IMR-90 (cell line): ENCODE measurements at regions not wholly inside any gene's neighbourhood (a gene's known extent, or its start where the extent isn't known, plus 50 kb on each side); places are given as distances from the start of the nearest gene placed in this dataset.

Experiments used
- ATAC-seq: fragments of 200-7000 bp; cut with Tn5 transposase; 2 replicates; pipeline ENCODE4 v1.9.1; 2020; ENCODE audit warnings: low read depth, mild to moderate bottlenecking, moderate library complexity
- BruUV-seq: library from RNA; stranded (reverse); fragments of 400-500 nt; replicated peaks from 2 replicates; lab custom pipeline; 2021; lab: Mats Ljungman, UMichigan
- CTCF ChIA-PET: fragments of 300-600 bp; formaldehyde crosslinking; extraction: SDS; loops from one replicate; lab custom pipeline; 2021; ENCODE audit warnings: antibody characterized with exemption; lab: Yijun Ruan, JAX
- POLR2A ChIA-PET: fragments of 300-600 bp; sonication (Branson Sonifier 250); formaldehyde crosslinking; loops from one replicate; lab custom pipeline; 2022; ENCODE audit warnings: antibody characterized with exemption; ENCODE audit not compliant: unreplicated experiment; lab: Charles Lee
- DNase-seq: peaks from one replicate; pipeline ENCODE4 v3.0.0; 2013
- H2AFZ ChIP-seq: replicated peaks from 2 replicates; pipeline ENCODE3; 2013; ENCODE audit warnings: low read length, mild to moderate bottlenecking; ENCODE audit not compliant: poor library complexity
- H2AK5ac ChIP-seq: 2 replicates; pipeline ENCODE4 v1.6.1; 2013; ENCODE audit warnings: low read depth, low read length, inconsistent platforms
- H2AK9ac ChIP-seq: replicated peaks from 2 replicates; pipeline ENCODE3; 2013; ENCODE audit warnings: mild to moderate bottlenecking, low read depth, low read length, moderate library complexity; ENCODE audit not compliant: poor library complexity
- H2BK120ac ChIP-seq: 2 replicates; pipeline ENCODE4 v1.6.1; 2013; ENCODE audit warnings: low read depth, low read length, inconsistent platforms
- H2BK15ac ChIP-seq: 3 replicates; pipeline ENCODE4 v1.6.1; 2013; ENCODE audit warnings: low read depth, low read length, inconsistent platforms
- H2BK20ac ChIP-seq: 2 replicates; pipeline ENCODE4 v1.6.1; 2013; ENCODE audit warnings: low read depth, mild to moderate bottlenecking, inconsistent platforms, low read length, moderate library complexity
- H2BK5ac ChIP-seq: 2 replicates; pipeline ENCODE4 v1.6.1; 2013; ENCODE audit warnings: mild to moderate bottlenecking, low read depth, low read length, inconsistent platforms; ENCODE audit not compliant: poor library complexity, severe bottlenecking
- H3K14ac ChIP-seq: replicated peaks from 2 replicates; pipeline ENCODE4 v1.6.1; 2013; ENCODE audit warnings: low read depth, low read length, inconsistent platforms
- H3K18ac ChIP-seq: 2 replicates; pipeline ENCODE4 v1.6.1; 2013; ENCODE audit warnings: low read depth, low read length, control low read depth
- H3K23ac ChIP-seq: 2 replicates; pipeline ENCODE4 v1.6.1; 2013; ENCODE audit warnings: low read depth, low read length, inconsistent platforms
- H3K27ac ChIP-seq: 2 replicates; pipeline ENCODE4 v1.5.1; 2013; ENCODE audit warnings: mild to moderate bottlenecking, control low read depth, low read length; ENCODE audit not compliant: insufficient read depth
- H3K27me3 ChIP-seq: 2 replicates; pipeline ENCODE4 v1.6.1; 2013; ENCODE audit warnings: low read length; ENCODE audit not compliant: control insufficient read depth, insufficient read depth
- H3K36me3 ChIP-seq: 2 replicates; pipeline ENCODE4 v1.6.1; 2013; ENCODE audit warnings: low read length, mixed read lengths; ENCODE audit not compliant: control insufficient read depth, insufficient read depth
- H3K4ac ChIP-seq: 2 replicates; pipeline ENCODE4 v1.6.1; 2013; ENCODE audit warnings: low read depth, low read length, inconsistent platforms
- H3K4me1 ChIP-seq: 2 replicates; pipeline ENCODE4 v1.6.1; 2013; ENCODE audit warnings: low read length, mixed read lengths; ENCODE audit not compliant: control insufficient read depth, insufficient read depth
- H3K4me2 ChIP-seq: 2 replicates; pipeline ENCODE4 v1.6.1; 2013; ENCODE audit warnings: low read depth, mild to moderate bottlenecking, control low read depth, low read length, moderate library complexity
- H3K4me3 ChIP-seq: 2 replicates; pipeline ENCODE4 v1.5.1; 2013; ENCODE audit warnings: low read depth, mild to moderate bottlenecking, control low read depth, low read length, moderate library complexity; ENCODE audit not compliant: insufficient read depth
- H3K56ac ChIP-seq: 2 replicates; pipeline ENCODE4 v1.6.1; 2013; ENCODE audit warnings: low read length, inconsistent platforms; ENCODE audit not compliant: insufficient read depth; ENCODE audit errors: extremely low read depth
- H3K79me1 ChIP-seq, 2 experiments: 2 replicates each; pipeline ENCODE4 v1.6.1; 2013; ENCODE audit warnings: low read length in 2 of 2, inconsistent platforms in 1 of 2, low read depth in 1 of 2
- H3K9ac ChIP-seq: 2 replicates; pipeline ENCODE4 v1.6.1; 2013; ENCODE audit warnings: low read depth, low read length, control low read depth
- H3K9me1 ChIP-seq: 2 replicates; pipeline ENCODE4 v1.6.1; 2013; ENCODE audit warnings: low read length, inconsistent platforms; ENCODE audit not compliant: insufficient read depth
- H3K9me3 ChIP-seq: 2 replicates; pipeline ENCODE4 v1.6.1; 2013; ENCODE audit warnings: low read length; ENCODE audit not compliant: control insufficient read depth, insufficient read depth
- H4K20me1 ChIP-seq: 2 replicates; pipeline ENCODE4 v1.6.1; 2013; ENCODE audit warnings: low read length, inconsistent platforms; ENCODE audit not compliant: insufficient read depth
- H4K5ac ChIP-seq: 2 replicates; pipeline ENCODE4 v1.6.1; 2013; ENCODE audit warnings: mild to moderate bottlenecking, low read depth, low read length, control low read depth
- H4K8ac ChIP-seq, 2 experiments: 2 replicates each; pipeline ENCODE4 v1.6.1; 2013; ENCODE audit warnings: low read depth in 2 of 2, low read length in 2 of 2, control low read depth in 1 of 2, inconsistent platforms in 1 of 2
- H4K91ac ChIP-seq: 2 replicates; pipeline ENCODE4 v1.6.1; 2013; ENCODE audit warnings: low read depth, low read length, inconsistent platforms; ENCODE audit not compliant: insufficient read depth
- BHLHE40 ChIP-seq: fragments of 150-350 bp; IDR thresholded peaks from 2 replicates; pipeline ENCODE4 v1.6.1; 2016; ENCODE audit warnings: mild to moderate bottlenecking, low read depth, low read length
- MAFK ChIP-seq: IDR thresholded peaks from 2 replicates; pipeline ENCODE4 v1.6.1; 2012; ENCODE audit warnings: low read depth, low read length, improper control_type of control experiment
- MXI1 ChIP-seq: IDR thresholded peaks from 2 replicates; pipeline ENCODE4 v1.6.1; 2012; ENCODE audit warnings: low read depth, mild to moderate bottlenecking, low read length, moderate library complexity, borderline replicate concordance
- RCOR1 ChIP-seq: IDR thresholded peaks from 2 replicates; pipeline ENCODE4 v1.6.1; 2012; ENCODE audit warnings: mild to moderate bottlenecking, low read length, improper control_type of control experiment; ENCODE audit not compliant: insufficient replicate concordance
- WGBS, 2 experiments: methylation state at CpG; one replicate each; pipeline versions ENCODE4 v1.1.5 to v1.1.7; 2013; ENCODE audit warnings: missing lambda C conversion rate in 2 of 2; ENCODE audit not compliant: insufficient read length in 1 of 2; ENCODE audit errors: extremely low coverage in 2 of 2; 5-methylcytosine and 5-hydroxymethylcytosine counted together
- dilution Hi-C: fragments of 300-500 bp; cut with HindIII; formaldehyde crosslinking; loops from one replicate; pipeline ENCODE4 v1.14.3; 2018; ENCODE audit warnings: low sequenced_read_pairs; ENCODE audit not compliant: unreplicated experiment
- in situ Hi-C: fragments of 300-500 bp; cut with MboI; formaldehyde crosslinking; loops from 3 replicates; pipeline ENCODE4 v1.14.3; 2019; ENCODE audit warnings: low sequenced_read_pairs, inconsistent platforms, mixed read lengths
- intact Hi-C: fragments of 100-400 bp; cut with micrococcal nuclease; formaldehyde crosslinking; loops from 2 replicates; pipeline ENCODE4 v1.10.0; 2022

DNA sequence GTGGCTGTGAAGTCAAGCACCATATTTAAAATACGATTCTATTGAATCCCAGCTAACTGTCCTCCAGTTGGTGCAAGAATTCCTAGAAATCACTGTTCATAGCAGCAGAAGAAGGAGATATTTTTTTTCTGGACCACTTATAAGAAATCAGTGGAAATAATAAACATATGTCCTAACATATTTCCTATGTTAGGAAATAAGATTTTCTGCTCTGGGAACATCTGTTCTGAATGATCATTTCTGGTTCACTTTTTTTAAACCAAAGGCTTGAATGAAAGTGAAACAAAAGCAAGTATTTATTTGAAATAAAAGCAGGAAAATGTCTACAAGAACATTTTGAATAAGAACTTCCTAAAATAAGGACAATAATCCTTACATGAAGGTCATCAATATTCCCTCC is 138.9 kb upstream of the RALGAPA2 start:
- DNase-seq (no peak), ATAC-seq (no peak)
- Histone ChIP-seq H3K27ac (no peak overlapping the region), H3K56ac (no peak overlapping the region), H3K9me3 (no peaks in the 10 kb centered on the region), H3K27me3 (no peaks in the 10 kb centered on the region), H4K5ac (no peak overlapping the region), H2AK5ac (no peak overlapping the region), H3K4me2 (no peak overlapping the region), H3K14ac (no peak overlapping the region), H3K9me1 (no peaks in the 10 kb centered on the region), H3K4ac (no peak overlapping the region), H3K4me1 (no peaks in the 10 kb centered on the region), H3K9ac (no peak overlapping the region), H2BK120ac (no peak overlapping the region), H2AFZ (no peak overlapping the region), H3K23ac (no peak overlapping the region), H2BK20ac (no peak overlapping the region), H2BK15ac (no peak overlapping the region), H2BK5ac (no peak overlapping the region), H3K18ac (no peak overlapping the region), H2AK9ac (no peak overlapping the region), H4K20me1 (no peaks in the 10 kb centered on the region), H3K79me1 (no peaks in the 10 kb centered on the region), H3K36me3 (no peaks in the 10 kb centered on the region), H4K8ac (no peak overlapping the region), H3K4me3 (no peak overlapping the region), H4K91ac (no peak overlapping the region)
- ChIA-PET CTCF (no interaction called here), POLR2A (no interaction called here)
- BruUV-seq: no TSS peak
- intact Hi-C loops: no loop called here
- TF ChIP-seq RCOR1 (no peak), MAFK (no peak), BHLHE40 (no peak), MXI1 (no peak)
- no CpG with 5 or more reads among the region's 1 CpG for WGBS, 2 experiments
- dilution Hi-C loops: no loop called here
- in situ Hi-C loops: loop anchor here (25.0 kb wide), 1 partner anchor 386 kb away; no protein-coding TSS in a partner anchor
